ENCODE measurements at regions not wholly inside any gene's neighbourhood (a gene's known extent, or its start where the extent isn't known, plus 50 kb on each side); places are given as distances from the start of the nearest gene placed in this dataset.

- H3K4me1 ChIP-seq (ENCODE audit: insufficient read depth, low read length), result peaks cover 3% of the 10 kb centered on the region; the same call in 1 of the 2 replicates
- H3K4me3 Mint-ChIP-seq, result no peak overlapping the region
- no peaks in the 10 kb centered on the region for H3K27me3 Mint-ChIP-seq (ENCODE audit: low read depth)
- H3K27ac ChIP-seq (ENCODE audit: insufficient read length, low read depth, low read length), result no peak overlapping the region
- H2BK120ac ChIP-seq (ENCODE audit: low read depth, low read length, poor library complexity, severe bottlenecking), result no peak overlapping the region
- H3T11ph ChIP-seq (ENCODE audit: low read length), result no peak overlapping the region
- no peak overlapping the region for H4K8ac ChIP-seq (replicated peaks; ENCODE audit: insufficient read length, low read depth, low read length)
- no peak for TF ChIP-seq CTCF (conservative IDR thresholded peaks at IDR 0.05)
- H3K27me3 ChIP-seq (ENCODE audit: insufficient read depth, low read length), result no peaks in the 10 kb centered on the region
- H3K56ac ChIP-seq (ENCODE audit: insufficient read length, low read depth, low read length), result no peak overlapping the region
- H2BK15ac ChIP-seq (ENCODE audit: low read depth, low read length), result no peak overlapping the region
- H3K36me3 Mint-ChIP-seq (ENCODE audit: insufficient read depth in 1 of 3, low read depth in 3 of 3), result no peaks in the 10 kb centered on the region
- H2BK12ac ChIP-seq (ENCODE audit: insufficient read length, low read depth, low read length), result no peak overlapping the region
- no peak overlapping the region for H3K23ac ChIP-seq (ENCODE audit: insufficient read length, low read depth, low read length)
- DNase-seq, result no peak
- WGBS (ENCODE audit: extremely low coverage, insufficient read length, low lambda C conversion rate), result no CpG with 5 or more reads among the region's 3 CpGs
- no peak overlapping the region for H3K14ac ChIP-seq (ENCODE audit: insufficient read depth, low read length)
- H2AK5ac ChIP-seq (ENCODE audit: insufficient read length, low read length), result no peak overlapping the region
- H3K4ac ChIP-seq (ENCODE audit: low read depth, low read length), result no peak overlapping the region
- no peak overlapping the region for H3K18ac ChIP-seq (ENCODE audit: insufficient read length, low read depth, low read length)
- no peak overlapping the region for H4K91ac ChIP-seq (ENCODE audit: insufficient read length, low read depth, low read length)
- H3K79me1 ChIP-seq (ENCODE audit: insufficient read depth, low read depth, low read length, poor library complexity, severe bottlenecking), result no peaks in the 10 kb centered on the region
- H2AFZ ChIP-seq (ENCODE audit: low read length), result no peak overlapping the region
- no peaks in the 10 kb centered on the region for H4K20me1 ChIP-seq (ENCODE audit: control insufficient read depth, insufficient read depth, insufficient read length)
- no peaks in the 10 kb centered on the region for H3K9me3 ChIP-seq (ENCODE audit: control insufficient read depth, low read depth, low read length)
- H3K9me3 Mint-ChIP-seq, result no peaks in the 10 kb centered on the region
- peaks cover 35 to 54% of the 10 kb centered on the region in 2 experiments for H3K4me1 Mint-ChIP-seq
- no peaks in the 10 kb centered on the region for H3K79me2 ChIP-seq (ENCODE audit: insufficient read depth, low read length)
- no peak overlapping the region for H3K9ac ChIP-seq (ENCODE audit: extremely low read depth, insufficient read length, low read length)
- H2BK5ac ChIP-seq (ENCODE audit: insufficient read length, low read length), result no peak overlapping the region
- H3K4me2 ChIP-seq (ENCODE audit: insufficient read depth, insufficient read length, low read length), result no peak overlapping the region
- no peak overlapping the region for H4K5ac ChIP-seq (ENCODE audit: insufficient read length, low read depth, low read length)
- H3K23me2 ChIP-seq (ENCODE audit: insufficient read length, low read depth, low read length, poor library complexity, severe bottlenecking), result no peaks in the 10 kb centered on the region
- no peak overlapping the region for H2BK20ac ChIP-seq (ENCODE audit: low read depth, low read length, poor library complexity, severe bottlenecking)
- H3K27ac Mint-ChIP-seq, result peak overlapping the region in 1 of 3 experiments; percentile 50; a peak in 1 of 7 replicates
These were observed 116.4 kb downstream of the HPGD start for GRCh38 chr4:174405923-174406322.

All from H9 (cell line).